Stomach (tissue), 8 donors: ENCODE measurements at regions not wholly inside any gene's neighbourhood (a gene's known extent, or its start where the extent isn't known, plus 50 kb on each side); places are given as distances from the start of the nearest gene placed in this dataset.

ENCODE experiments used
- DNase-seq, 2 donors: peaks; one replicate each; pipeline versions ENCODE4 v3.0.0 to v3.0.0-alpha.2; 2013 to 2019
- H3K27ac ChIP-seq, 5 donors: fragments of 200-600 bp in 4 of 5; sonication (generic) in 4 of 5; one replicate each; pipeline ENCODE4 v1.5.1; 2013 to 2019; ENCODE audit warnings: mild to moderate bottlenecking in 1 of 5, moderate library complexity in 1 of 5
- H3K27me3 ChIP-seq, 3 donors: fragments of 200-600 bp; sonication (generic); one replicate each; pipeline ENCODE4 v1.5.1; 2017 to 2019; ENCODE audit warnings: mixed run types in 1 of 3
- H3K36me3 ChIP-seq, 4 donors: fragments of 200-600 bp; sonication (generic); 1 replicate in 3 of 4; 2 replicates in 1 of 4; pipeline ENCODE4 v1.5.1; 2016 to 2019
- H3K4me1 ChIP-seq, 4 donors: fragments of 200-600 bp; sonication (generic); one replicate each; pipeline ENCODE4 v1.5.1; 2016 to 2019
- H3K4me3 ChIP-seq, 4 donors: fragments of 200-600 bp; sonication (generic) in 3 of 4; one replicate each; pipeline ENCODE4 v1.5.1; 2016 to 2019; ENCODE audit warnings: mild to moderate bottlenecking in 1 of 4
- H3K9me3 ChIP-seq, 4 donors: fragments of 200-600 bp; sonication (generic); one replicate each; pipeline ENCODE4 v1.5.1; 2016 to 2019
- CTCF ChIP-seq, 7 experiments: fragments of 450-650 bp in 4 of 7; fragments of 200-600 bp in 3 of 7; sonication (generic) in 3 of 7; IDR thresholded peaks; one replicate each; pipeline ENCODE4 v1.5.1; 2016 to 2019; ENCODE audit warnings: antibody characterized with exemption in 7 of 7, control low read depth in 2 of 7, mild to moderate bottlenecking in 1 of 7
- EP300 ChIP-seq: sonication (generic); formaldehyde crosslinking; IDR thresholded peaks from one replicate; pipeline ENCODE4 v1.6.1; 2017; ENCODE audit warnings: antibody characterized with exemption
- POLR2A ChIP-seq, 4 donors: fragments of 450-650 bp; IDR thresholded peaks; one replicate each; pipeline ENCODE4 v1.6.1; 2016; ENCODE audit warnings: antibody characterized with exemption in 4 of 4, control low read depth in 2 of 4, mild to moderate bottlenecking in 1 of 4, moderate library complexity in 1 of 4
- POLR2AphosphoS5 ChIP-seq, 3 donors: sonication (generic); formaldehyde crosslinking; IDR thresholded peaks; one replicate each; pipeline ENCODE4 v1.6.1; 2016; ENCODE audit warnings: antibody characterized with exemption in 3 of 3
- WGBS, 5 donors: extraction: QIAGEN DNeasy Blood & Tissue Kit in 3 of 5; methylation state at CpG; one replicate each; pipeline versions ENCODE4 v1.1.5 to v1.1.7; 2013 to 2018; 5-methylcytosine and 5-hydroxymethylcytosine counted together
- intact Hi-C: fragments of 100-400 bp; cut with DNase I; formaldehyde crosslinking; loops from one replicate; pipeline ENCODE4 v1.15.1; 2023; ENCODE audit warnings: low total_unique reads
- donor health status: healthy with polysubstance abuse.
- donor health status: Bipolar disorder and iron deficiency.
- donor health status: healthy.

- Histone ChIP-seq H3K9me3 (no peaks in the 10 kb centered on the region), H3K36me3 (no peaks in the 10 kb centered on the region), H3K27me3 (no peaks in the 10 kb centered on the region), H3K4me3 (no peak overlapping the region), H3K4me1 (no peaks in the 10 kb centered on the region), H3K27ac (no peak overlapping the region)
- intact Hi-C loops, result no loop called here
- DNase-seq, result no peak
- WGBS, 5 donors, result 82 to 90% (median 85%) methylated on average over 7 of the region's 7 CpGs
- TF ChIP-seq EP300 (no peak), POLR2AphosphoS5 (IDR thresholded peaks at IDR 0.05) (no peak), POLR2A (IDR thresholded peaks at IDR 0.05) (no peak), CTCF (IDR thresholded peaks at IDR 0.05) (no peak)
These were observed 659.2 kb upstream of the PLXNA2 start for GRCh38 chr1:208903251-208903905.

- Histone ChIP-seq H3K4me1 (no peaks in the 10 kb centered on the region), H3K36me3 (no peaks in the 10 kb centered on the region), H3K4me3 (no peak overlapping the region), H3K27ac (no peak overlapping the region), H3K27me3 (no peaks in the 10 kb centered on the region), H3K9me3 (no peaks in the 10 kb centered on the region)
- 68 to 72% (median 71%) methylated on average over 4 of the region's 4 CpGs for WGBS, 5 donors
- intact Hi-C loops, result no loop called here
- TF ChIP-seq CTCF (IDR thresholded peaks at IDR 0.05) (no peak), POLR2AphosphoS5 (IDR thresholded peaks at IDR 0.05) (no peak), EP300 (no peak), POLR2A (IDR thresholded peaks at IDR 0.05) (no peak)
- DNase-seq, result no peak
These were observed 663.6 kb upstream of the PLXNA2 start for GRCh38 chr1:208907790-208908189.

GRCh38 chr1:208909011-208909984 is 665.1 kb upstream of the PLXNA2 start:
- Histone ChIP-seq H3K4me1 (no peaks in the 10 kb centered on the region), H3K27ac (no peak overlapping the region), H3K36me3 (no peaks in the 10 kb centered on the region), H3K9me3 (peaks cover 0 to 4% (median 0%) of the 10 kb centered on the region in 4 donors), H3K4me3 (no peak overlapping the region), H3K27me3 (no peaks in the 10 kb centered on the region)
- DNase-seq, result no peak
- intact Hi-C loops, result no loop called here
- no peak for TF ChIP-seq POLR2AphosphoS5 (IDR thresholded peaks at IDR 0.05)
- TF ChIP-seq CTCF (IDR thresholded peaks at IDR 0.05), result no peak
- no peak for TF ChIP-seq EP300
- TF ChIP-seq POLR2A (IDR thresholded peaks at IDR 0.05), result no peak
- WGBS, 5 donors, result 55 to 66% (median 59%) methylated on average over 8 of the region's 8 CpGs

GRCh38 chr1:208910161-208910560 is 666.0 kb upstream of the PLXNA2 start:
- intact Hi-C loops, result no loop called here
- TF ChIP-seq POLR2A (IDR thresholded peaks at IDR 0.05) (no peak), POLR2AphosphoS5 (IDR thresholded peaks at IDR 0.05) (no peak), EP300 (no peak), CTCF (IDR thresholded peaks at IDR 0.05) (no peak)
- H3K27me3 ChIP-seq, result no peaks in the 10 kb centered on the region
- DNase-seq, result no peak
- no peaks in the 10 kb centered on the region for H3K4me1 ChIP-seq
- H3K36me3 ChIP-seq, result no peaks in the 10 kb centered on the region
- H3K4me3 ChIP-seq, result no peak overlapping the region
- H3K27ac ChIP-seq, result no peak overlapping the region
- H3K9me3 ChIP-seq, result peaks cover 0 to 4% (median 0%) of the 10 kb centered on the region in 4 donors
